NCI-H2171 (cell line): ENCODE measurements at regions not wholly inside any gene's neighbourhood (a gene's known extent, or its start where the extent isn't known, plus 50 kb on each side); places are given as distances from the start of the nearest gene placed in this dataset.

Source experiments
- DNase-seq: peaks from one replicate; lab custom pipeline; 2025; lab: John Stamatoyannopoulos, UW

DNA sequence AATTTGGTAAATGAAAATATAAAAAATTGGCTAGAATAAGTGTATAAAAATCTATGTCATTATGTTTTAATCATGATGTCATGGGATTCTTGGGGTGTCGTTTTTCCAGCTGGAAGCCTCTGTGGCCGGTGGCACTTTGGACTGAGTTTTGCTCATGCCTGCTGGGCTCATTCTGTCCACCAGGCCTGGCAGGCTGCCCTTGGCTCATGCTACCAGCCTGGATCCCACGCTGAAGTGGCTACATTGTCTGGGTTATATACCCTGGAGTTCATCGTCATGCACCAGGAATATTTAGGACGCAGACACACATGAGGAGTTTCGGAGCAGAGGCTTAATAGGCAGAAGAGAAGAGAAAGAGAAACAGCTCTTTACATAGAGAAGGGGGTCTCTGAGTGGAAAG lies 1913.7 kb upstream of the WWC1 start:
- no peak for DNase-seq

DNA sequence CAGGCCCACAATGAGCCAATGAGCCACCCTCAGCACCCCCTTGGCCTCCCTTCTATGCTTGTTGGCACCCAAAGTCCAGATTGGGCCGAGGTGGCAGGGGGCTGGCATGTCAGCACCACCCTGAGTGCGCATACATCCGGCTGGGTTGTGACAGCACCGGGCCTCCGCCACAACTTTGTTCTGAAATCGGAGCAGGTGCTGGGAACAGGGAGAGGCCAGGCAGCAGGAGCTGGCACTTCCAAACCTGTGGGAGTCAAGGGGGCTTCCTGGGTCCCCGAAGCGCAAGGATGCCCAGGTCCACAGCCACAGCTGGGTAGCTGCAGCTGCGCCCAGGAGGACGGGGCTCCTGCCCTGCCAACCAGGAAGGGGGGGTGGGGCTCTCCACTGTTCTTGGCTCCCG lies 1911.9 kb upstream of the WWC1 start:
- no peak for DNase-seq

DNA sequence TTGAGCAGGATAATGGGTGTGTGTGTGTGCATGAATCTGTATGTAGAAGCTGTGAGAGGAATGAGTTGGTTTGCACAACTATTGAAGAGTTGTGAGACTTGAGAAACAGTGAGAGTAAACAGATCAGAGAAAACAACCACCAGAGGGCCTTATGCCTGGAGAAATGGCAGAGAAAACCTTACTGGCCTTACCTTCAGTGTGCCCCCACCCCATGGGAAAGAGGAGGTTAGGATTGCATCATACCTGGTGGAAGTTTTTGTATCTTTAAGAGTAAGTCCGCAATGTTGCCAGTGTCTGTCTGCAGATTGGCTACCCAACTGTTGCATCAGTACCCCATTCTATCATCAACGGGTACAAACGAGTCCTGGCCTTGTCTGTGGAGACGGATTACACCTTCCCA lies 1909.4 kb upstream of the WWC1 start:
- DNase-seq, result no peak

DNA sequence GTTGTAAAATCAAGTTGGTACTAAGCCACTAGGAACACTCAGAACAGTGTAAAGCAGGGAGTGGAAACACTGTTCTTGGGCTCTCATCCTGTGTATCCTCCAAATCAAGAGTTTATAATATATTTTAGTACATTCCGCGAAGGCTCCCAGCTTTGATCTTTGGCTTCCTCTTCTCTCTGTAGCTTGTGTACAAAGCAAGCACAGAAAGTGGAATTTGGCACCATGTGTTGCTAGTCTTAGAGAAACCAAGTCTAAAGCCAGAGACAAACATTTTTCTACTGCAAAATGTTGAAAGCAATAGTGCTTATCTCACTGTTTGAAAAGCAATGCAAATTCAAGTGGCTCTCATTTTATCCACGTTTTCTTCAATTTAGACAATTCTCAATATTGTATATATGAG lies 1893.3 kb upstream of the WWC1 start:
- DNase-seq, result no peak

DNA sequence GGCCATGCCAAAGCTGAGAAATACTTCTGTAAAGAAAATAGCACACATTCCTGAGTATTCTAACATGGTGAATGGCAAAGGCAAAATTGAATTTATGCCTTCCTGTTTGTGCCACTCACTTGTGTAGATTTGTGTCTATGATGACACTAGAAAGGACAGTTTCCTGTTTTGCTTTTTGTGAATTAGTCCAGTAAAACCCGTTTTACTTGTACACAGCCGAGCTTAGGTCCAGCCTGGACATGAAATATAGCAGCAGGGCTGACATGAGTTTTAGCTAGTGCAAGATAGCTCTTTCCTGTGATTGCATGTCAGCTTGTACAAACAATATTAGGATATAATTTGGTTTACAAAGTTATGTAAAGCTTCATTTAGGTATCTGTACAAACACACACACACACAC lies 1891.7 kb upstream of the WWC1 start:
- DNase-seq, result no peak

DNA sequence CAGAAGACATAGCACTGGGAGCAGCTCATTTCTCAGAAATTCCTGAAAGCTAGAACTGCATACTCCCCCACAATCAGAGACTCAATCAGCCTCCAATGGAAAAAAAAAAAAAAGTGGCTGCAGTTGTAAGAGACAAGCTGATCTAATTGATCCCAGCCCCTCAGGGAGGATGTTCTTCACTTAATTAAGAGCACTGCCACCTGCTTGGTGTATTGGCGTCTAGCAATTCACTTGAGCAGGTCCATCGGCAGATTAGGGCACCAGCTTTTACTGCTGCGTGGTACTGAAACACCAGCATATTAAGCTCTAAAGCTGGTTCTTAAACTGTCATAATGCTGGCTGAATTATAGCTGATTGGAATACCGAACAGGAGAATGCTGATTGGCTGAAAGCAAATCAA lies 1890.1 kb upstream of the WWC1 start:
- DNase-seq, result no peak

DNA sequence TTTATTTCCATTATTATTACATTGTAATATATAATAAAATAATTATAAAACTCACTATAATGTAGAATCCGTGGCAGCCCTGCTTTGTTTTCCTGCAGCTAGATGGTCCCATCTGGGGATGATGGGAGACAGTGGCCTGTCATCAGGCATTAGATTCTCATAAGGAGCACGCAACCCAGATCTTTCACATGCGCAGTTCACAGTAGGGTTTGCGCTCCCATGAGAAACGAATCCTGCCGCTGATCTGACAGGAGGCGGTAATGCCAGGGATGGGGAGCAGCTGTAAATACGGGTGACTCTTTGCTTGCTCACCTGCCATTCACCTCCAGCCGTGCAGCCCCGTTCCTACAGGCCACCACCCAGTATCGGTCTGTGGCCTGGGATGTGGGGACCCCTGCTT lies 1879.3 kb upstream of the WWC1 start:
- DNase-seq, result no peak

DNA sequence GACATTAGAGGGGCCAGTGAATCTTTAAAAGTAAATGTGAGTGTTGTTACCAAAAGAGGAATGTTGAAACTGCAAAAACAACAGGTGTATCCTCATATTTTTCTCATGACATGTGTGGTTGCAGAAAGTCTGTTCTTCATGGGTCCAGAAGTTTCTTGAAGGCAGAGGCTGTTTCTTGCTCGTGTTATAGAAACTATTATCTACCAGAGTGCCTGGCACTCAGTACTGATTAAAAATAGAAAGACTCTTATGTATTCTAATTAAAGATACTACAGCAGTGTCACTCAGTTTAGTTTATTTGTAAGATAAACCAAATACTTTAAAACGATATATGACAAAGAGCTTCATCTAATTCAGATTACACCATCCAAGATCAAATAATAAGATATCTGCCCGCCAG lies 1864.2 kb upstream of the WWC1 start:
- no peak for DNase-seq

DNA sequence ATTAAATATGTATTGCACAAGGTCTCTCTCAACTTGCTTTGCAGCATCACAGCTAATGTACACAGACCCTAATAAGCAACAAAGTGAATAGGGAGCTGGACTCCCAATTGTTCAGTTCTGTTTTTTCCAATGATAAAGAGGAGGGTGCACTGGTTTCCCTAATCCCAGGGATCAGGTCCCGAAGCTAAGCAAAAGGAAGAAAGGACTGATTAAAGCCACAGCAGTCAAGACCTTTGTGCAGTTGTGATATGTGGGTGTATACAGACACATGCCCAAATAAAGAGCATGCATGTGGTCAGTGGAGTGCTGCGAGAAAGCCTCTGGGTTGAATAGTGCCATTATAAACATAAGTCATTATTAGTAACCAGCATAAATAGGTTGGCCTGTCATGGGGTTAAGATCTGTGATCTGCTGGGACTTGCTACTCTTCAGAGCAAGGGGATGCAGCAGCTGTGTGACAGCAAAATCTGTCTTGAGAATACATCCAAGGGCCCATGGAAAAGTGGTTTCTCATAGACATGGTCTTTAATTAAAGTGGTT lies 1863.1 kb upstream of the WWC1 start:
- DNase-seq, result no peak

DNA sequence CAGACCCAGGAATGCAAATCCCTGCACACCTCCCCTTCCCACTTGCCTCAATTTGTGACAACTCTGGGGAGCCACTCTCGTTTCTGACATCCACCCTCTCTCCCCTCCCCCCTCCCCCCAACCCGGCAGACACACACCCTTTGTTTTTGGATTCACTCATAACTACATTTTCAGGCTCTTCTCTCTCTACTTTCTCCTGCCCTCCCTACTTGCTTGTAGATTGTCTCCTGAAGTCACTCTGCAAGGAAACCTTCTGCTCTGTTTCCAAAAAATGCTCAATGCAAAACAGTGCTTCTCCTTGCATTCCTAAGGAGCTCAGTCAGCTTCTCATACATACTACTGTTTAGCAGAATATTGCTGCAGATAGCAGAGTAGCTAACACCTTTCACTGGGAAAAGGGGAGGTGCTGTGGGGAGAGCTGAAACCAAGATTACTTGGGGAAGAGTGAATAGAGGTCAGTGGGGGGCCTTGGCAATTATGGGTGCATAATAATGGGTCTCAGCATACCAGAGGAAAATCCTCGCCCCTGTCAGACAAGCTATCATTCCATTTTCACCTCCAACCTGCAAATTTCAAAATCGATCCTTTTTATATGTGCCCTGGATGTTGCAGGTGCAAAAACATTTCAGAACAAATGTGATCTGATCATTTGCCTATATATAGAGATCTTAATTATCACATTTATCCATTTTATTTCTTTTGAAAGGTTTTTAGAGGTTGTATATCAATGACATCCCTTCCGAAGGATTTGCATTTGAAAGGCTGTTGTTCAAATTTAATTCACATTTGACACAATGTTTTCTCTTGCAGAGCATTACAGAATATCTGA lies 1860.7 kb upstream of the WWC1 start:
- DNase-seq, result no peak

DNA sequence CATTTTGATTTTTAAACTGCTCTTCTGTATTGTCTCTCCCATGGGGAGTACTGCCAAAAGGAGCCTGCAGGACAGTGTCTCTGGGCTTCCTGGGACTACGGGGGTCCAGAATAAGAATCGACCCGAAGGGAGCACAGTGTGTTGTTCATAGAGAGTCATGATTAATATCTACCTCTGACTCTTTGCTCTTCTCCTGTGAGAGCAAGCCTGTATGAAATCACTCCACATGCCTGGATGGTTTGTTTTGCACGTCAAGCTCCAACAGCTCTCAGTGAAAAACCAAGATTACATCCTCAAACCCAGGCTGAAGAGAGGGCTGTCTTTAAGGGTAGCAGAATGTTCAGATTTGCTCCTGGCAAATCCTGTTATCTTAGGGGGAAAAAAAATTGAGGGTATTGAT lies 1860.0 kb upstream of the WWC1 start:
- no peak for DNase-seq

DNA sequence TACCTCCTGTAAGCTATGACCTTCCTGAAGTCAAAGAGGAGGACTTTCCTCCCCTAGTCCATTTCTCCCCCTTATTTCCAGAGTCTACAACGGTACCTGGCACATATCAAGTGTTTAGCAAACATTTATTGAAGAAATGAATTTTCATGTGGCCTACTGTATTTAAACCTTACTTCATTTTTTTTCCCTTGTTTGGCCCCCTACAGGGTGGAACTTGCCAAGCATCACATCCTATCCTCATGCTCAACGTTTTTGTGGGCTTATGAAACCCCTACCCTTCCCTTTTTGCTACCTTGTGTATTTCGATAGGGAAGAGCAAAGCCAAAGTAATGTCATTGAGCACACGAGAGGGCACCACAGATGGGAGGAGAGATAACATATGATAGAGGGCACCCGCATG lies 1857.8 kb upstream of the WWC1 start:
- DNase-seq, result no peak

DNA sequence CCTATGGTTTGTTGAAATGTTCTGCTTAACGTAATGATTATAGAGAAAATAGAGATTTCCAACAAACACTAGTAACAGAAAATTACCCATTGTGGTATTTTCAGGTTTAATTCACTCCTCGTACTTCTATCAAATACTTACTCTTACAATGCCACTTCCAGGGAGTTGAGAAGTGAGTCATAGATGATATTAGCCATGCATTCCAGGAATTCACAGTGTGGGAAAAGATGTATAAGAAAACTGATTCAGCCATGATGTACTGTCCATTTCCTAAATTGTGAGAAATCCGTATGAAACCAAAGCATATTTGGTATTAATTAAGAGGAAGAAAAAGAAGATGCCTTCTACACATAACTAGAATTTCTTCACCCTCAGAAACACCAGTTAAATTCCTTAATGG lies 1854.6 kb upstream of the WWC1 start:
- no peak for DNase-seq

DNA sequence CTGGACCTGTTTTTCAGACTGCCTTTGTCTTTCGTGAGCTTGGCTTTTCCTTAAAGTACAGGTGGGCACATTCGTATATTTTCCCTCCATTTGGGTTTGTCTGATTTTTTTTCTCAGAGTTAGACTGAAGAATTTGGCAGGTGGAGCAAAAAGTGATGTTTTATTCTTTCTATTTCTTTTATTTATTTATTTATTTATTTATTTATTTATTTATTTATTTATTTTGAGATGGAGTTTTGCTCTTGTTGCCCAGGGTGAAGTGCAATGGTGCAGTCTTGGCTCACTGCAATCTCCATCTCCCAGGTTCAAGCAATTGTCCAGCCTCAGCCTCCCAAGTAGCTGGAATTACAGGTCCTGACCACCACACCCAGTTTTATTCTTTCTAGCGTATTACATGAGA lies 1805.1 kb upstream of the WWC1 start:
- DNase-seq, result no peak

DNA sequence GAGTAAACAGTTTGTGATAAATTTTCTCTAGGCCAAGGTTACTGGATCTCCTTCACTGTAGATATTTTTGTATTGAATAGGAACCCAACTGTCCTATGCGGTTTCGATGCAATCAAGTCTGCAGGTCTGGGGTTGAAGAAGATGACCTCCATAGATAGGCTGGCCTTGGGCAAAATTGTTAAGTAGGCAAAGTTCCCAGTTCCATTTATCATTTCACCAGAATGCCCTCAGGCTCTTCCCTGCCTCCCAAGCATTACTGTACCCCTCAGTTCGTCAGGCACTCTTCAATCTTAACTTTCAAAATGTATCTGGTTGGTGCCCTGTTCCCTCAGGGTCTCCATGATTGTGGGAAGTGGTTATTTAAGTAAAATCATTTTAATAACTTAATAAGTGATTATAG lies 1802.9 kb upstream of the WWC1 start:
- DNase-seq, result no peak

DNA sequence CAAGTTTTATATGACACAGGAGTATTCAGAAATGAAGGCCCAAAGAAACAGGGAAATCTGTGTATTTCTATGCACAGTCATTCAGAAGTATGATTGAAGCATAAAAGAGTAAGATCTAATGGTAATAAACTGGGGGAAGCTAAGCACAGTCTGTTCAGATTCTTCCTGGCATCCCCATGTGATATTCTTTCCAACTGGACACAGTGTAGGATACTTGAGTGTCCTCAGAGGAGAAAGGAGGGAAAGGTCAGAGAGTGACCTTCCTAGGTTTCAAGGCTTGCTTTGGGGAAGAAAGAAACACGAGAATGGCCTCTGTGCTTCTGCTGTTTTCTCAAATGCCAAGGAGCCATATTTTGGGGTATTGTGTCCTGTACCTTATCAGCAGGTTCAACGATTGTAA lies 1798.4 kb upstream of the WWC1 start:
- DNase-seq, result no peak

DNA sequence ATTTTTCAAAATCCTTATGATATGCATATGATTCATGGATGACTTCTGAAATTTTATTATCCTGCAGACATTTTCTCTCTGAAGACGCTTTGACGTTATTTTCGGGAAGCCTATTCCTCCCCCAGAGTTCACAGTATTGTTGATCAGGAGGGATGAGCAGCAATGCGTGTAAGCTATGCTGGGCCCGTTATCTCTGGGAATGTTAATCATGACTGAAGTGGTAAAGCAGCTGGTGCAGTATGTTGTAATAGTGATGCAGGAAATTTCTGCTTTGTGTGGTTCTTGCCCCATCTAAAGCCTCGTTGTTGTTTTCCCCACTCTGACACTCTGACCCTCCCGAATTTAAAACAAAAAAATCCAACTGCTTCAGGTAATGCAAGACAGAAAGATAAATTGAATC lies 1797.8 kb upstream of the WWC1 start:
- DNase-seq, result no peak

DNA sequence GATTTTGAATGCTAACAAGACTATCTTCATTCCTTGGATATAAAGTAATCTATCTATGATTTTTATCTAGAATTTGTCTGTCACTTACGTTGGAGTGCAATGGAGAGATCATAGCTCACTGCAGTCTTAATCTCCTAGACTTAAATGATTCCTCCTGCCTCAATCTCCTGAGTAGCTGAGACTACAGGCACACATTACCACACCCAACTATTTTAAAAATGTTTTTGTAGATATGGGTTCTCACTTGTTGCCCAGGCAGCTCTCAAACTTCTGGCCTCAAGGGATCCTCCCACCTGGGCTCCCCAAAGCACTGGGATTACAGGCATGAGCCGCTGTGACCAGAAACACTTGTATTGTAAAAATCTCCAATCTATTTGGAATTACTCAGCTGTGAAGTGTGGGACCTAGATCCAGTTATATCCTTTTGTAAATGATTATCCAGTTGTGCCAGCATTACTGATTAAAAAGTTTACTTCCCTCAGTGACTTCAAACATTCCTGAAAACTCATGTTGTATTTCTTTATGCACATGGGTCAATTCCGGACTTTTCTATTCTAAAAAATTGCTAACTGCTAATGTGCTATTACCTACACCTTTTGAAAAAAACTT lies 1793.8 kb upstream of the WWC1 start:
- no peak for DNase-seq

DNA sequence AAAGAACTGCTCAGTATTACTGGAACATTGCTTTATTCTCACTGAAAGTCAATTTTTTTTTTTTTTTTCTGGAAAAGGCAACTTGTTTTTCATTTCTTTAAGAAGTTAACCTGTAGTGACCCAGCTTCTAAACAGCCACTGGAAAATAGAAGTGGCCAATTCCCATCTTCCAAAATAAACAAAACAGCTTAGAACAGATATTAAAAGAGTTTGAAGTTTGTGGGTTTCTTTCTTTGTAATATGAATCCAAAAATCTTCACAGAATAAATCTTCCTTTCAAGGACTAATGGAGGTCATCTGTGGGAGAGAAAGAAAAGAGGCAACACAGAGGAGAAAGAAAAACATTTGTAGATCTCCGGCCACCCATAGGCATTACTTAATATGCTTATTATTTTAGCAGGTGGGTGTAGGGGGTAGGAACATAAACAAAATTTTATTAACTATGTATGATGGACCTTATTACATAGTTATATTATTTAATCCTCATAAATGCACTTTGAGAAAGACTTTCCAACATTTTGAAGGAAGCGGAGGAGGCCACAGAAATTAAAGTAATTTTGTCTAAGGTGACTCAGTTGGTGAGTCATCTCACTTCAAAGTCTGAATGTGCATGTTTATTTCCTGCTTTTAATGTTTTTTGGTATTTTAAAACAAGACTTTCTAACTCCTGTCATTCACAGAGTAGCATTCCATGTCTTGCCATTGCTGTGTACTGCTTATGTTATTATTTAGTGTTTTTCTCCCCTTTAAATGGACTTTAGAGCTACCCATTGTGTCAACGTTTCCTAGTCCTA lies 1791.8 kb upstream of the WWC1 start:
- DNase-seq, result no peak

DNA sequence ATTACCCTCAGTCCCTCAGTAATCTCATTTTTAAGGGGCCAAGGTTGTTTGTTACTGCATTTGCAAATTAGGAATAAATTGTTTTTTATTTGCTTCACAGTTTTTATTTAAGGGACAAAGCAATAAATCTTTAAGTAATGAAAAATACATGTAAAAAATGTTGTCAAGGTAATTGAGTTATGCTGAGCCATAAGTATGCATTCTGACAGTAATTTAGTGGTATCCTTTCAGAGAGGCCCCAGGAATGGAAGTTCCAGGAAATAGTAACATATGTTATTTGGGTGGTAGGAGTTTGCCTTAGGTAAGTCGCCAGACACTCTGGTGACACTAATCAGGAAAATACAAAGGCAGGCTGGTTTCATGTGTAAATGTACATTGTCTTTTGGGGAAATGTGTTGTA lies 1787.9 kb upstream of the WWC1 start:
- no peak for DNase-seq

DNA sequence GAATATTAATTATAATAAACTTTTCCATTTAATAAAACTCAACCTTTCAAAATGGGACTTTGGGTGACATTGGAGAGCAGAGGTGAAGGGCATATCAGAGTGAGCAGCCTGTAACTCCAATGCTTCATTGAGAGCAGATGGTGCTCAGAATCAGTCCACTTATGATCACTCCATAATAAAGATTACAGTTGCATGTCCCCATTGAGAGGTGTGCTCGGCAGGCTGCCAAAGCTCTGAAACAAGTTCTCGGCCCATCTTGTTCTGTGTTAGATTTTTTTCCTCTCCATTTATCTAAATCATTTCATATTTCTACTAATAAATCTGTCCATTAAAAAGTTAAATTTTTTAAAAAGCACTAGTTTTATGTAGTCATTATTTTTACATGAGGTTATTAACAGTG lies 1786.4 kb upstream of the WWC1 start:
- peak; percentile 25 for DNase-seq

DNA sequence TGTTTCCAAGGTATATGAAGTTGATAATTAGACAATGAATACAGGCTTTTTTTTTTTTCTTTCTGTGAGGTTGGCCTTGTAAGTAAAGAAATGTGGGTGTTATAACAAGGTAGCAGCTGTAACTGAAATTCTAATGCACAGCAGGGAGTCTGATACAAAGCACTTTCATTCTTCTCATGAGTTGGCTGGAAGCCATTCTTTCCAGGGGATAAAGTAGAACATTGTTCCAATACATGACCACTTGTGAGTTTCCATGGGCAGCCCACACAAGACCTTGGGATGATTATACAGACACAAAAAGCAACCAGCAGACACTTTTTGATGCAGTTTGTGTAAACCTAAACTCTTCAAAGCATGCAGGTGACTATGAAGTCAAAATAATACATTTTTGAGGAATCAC lies 1785.9 kb upstream of the WWC1 start:
- DNase-seq, result no peak

DNA sequence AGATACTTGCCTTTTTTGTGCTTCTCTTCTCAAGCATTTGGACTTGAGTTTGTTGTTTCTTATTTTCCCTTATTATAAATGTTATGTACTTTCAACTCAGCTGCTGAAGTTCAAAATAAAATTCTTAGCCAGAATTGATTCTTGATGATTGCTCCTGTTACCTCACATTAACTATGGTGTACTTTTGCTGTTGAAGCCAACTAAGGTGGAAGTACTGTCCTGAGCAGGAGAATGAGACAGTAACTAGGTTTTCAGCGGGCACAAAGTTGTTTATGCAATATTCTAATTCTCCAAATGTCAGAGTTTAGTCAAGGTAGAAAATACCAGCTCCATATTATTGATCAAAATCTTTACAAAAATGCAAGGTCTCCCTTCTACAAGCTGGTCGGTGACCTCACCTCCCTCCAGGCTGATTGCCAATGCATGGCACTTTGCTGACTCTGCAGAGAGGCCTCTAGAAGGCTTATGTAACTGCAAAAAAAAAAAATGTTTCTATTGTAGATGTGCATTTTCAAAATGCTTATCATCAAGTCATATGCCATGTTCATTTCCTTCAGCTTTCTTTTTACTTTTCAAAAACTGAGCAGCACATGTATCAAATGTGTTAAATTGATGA lies 1783.5 kb upstream of the WWC1 start:
- no peak for DNase-seq
